Heart left ventricle (tissue), 16 donors: ENCODE measurements at regions not wholly inside any gene's neighbourhood (a gene's known extent, or its start where the extent isn't known, plus 50 kb on each side); places are given as distances from the start of the nearest gene placed in this dataset.

Experiments used
- ATAC-seq, 4 donors: fragments of 200-7000 bp; cut with Tn5 transposase; one replicate each; pipeline ENCODE4 v1.9.1; 2020 to 2022; ENCODE audit warnings: moderate library complexity in 4 of 4, mild to moderate bottlenecking in 3 of 4, moderate number of reproducible peaks in 1 of 4
- DNase-seq, 5 donors: peaks; one replicate each; pipeline ENCODE4 v3.0.0-alpha.2; 2020
- H3K27ac ChIP-seq, 12 donors: fragments of 200-600 bp; sonication (generic) in 4 of 12; one replicate each; pipeline versions ENCODE4 v1.5.0 to v1.8.0; 2016 to 2022; ENCODE audit warnings: mild to moderate bottlenecking in 2 of 12
- H3K27me3 ChIP-seq, 9 donors: fragments of 200-600 bp; sonication (generic) in 2 of 9; one replicate each; pipeline versions ENCODE4 v1.5.1 to v1.8.0; 2016 to 2022; ENCODE audit warnings: mild to moderate bottlenecking in 3 of 9
- H3K36me3 ChIP-seq, 9 donors: fragments of 200-600 bp; sonication (generic) in 2 of 9; one replicate each; pipeline versions ENCODE4 v1.5.0 to v1.8.0; 2018 to 2022; ENCODE audit warnings: mild to moderate bottlenecking in 2 of 9
- H3K4me1 ChIP-seq, 12 donors: fragments of 200-600 bp; sonication (generic) in 4 of 12; one replicate each; pipeline versions ENCODE4 v1.5.0 to v1.8.0; 2016 to 2022; ENCODE audit warnings: mild to moderate bottlenecking in 3 of 12
- H3K4me3 ChIP-seq, 12 donors: fragments of 200-600 bp; sonication (generic) in 4 of 12; one replicate each; pipeline versions ENCODE4 v1.5.0 to v1.8.0; 2017 to 2022; ENCODE audit warnings: mild to moderate bottlenecking in 9 of 12, moderate library complexity in 4 of 12
- H3K9me3 ChIP-seq, 12 donors: fragments of 200-600 bp; sonication (generic) in 4 of 12; one replicate each; pipeline versions ENCODE4 v1.5.0 to v1.8.0; 2016 to 2022; ENCODE audit warnings: mild to moderate bottlenecking in 1 of 12
- CTCF ChIP-seq, 12 donors: fragments of 200-600 bp; sonication (generic) in 4 of 12; IDR thresholded peaks; one replicate each; pipeline versions ENCODE4 v1.5.0 to v1.8.0; 2018 to 2022; ENCODE audit warnings: antibody characterized with exemption in 12 of 12, mild to moderate bottlenecking in 5 of 12
- POLR2A ChIP-seq, 2 donors: fragments of 450-650 bp; IDR thresholded peaks; one replicate each; pipeline ENCODE4 v1.6.1; 2017; ENCODE audit warnings: antibody characterized with exemption in 2 of 2, mild to moderate bottlenecking in 2 of 2, moderate library complexity in 2 of 2
- WGBS, 4 donors: extraction: QIAGEN DNeasy Blood & Tissue Kit in 2 of 4; methylation state at CpG; one replicate each; pipeline versions ENCODE4 v1.1.5 to v1.1.7; 2013 to 2018; 5-methylcytosine and 5-hydroxymethylcytosine counted together
- intact Hi-C, 10 donors: fragments of 100-400 bp; cut with DNase I; formaldehyde crosslinking; loops; one replicate each; pipeline versions ENCODE4 v1.11.1 to v1.14.2; 2022
- donor health status: ischemic (EF 13 %, LVEDD 7.1; RV severe dilation, severe dysfunction).
- donor health status: healthy with polysubstance abuse.
- donor health status: DM: no; HTN: yes; CAD: no.
- donor health status: DM: no; HTN: no; CAD: no.
- donor health status: ischemic (EF 25% LVEDD 6.9; RV normal size, moderate dysfunction).
- donor health status: ischemic (EF 25% LVEDD 5.7; RV mildly dilated, moderate dysfunction).
- donor health status: healthy.
- donor health status: DM: yes; HTN: yes; CAD: no.
- donor health status: ischemic (EF 35%, LVEDD 5.7; RV mildly dilated, moderate dysfunction).
- donor health status: nonischemic (EF 11% LVEDD 7.7; RV severe dilation, severe dysfunction).
- donor health status: DM: yes; HTN: yes; CAD: no.
- donor health status: PGD.
- donor health status: ischemic (EF 29% LVEDD 5.4; RV normal size, mild dysfunction).
- donor health status: nonischemic (EF 23%, LVEDD 6.1; RV moderate dilation, normal function).

GRCh38 chr14:98077176-98077575 is 1194.8 kb downstream of the BCL11B start:
- no peak for ATAC-seq
- TF ChIP-seq POLR2A (IDR thresholded peaks at IDR 0.05) (no peak), CTCF (IDR thresholded peaks at IDR 0.05) (no peak)
- Histone ChIP-seq H3K27ac (no peak overlapping the region), H3K4me3 (no peak overlapping the region), H3K4me1 (no peaks in the 10 kb centered on the region), H3K27me3 (no peaks in the 10 kb centered on the region), H3K36me3 (no peaks in the 10 kb centered on the region), H3K9me3 (no peaks in the 10 kb centered on the region)
- 52 to 73% (median 66%) methylated on average over 3 of the region's 3 CpGs for WGBS, 4 donors
- DNase-seq = no peak
- intact Hi-C loops = no loop called here

DNA sequence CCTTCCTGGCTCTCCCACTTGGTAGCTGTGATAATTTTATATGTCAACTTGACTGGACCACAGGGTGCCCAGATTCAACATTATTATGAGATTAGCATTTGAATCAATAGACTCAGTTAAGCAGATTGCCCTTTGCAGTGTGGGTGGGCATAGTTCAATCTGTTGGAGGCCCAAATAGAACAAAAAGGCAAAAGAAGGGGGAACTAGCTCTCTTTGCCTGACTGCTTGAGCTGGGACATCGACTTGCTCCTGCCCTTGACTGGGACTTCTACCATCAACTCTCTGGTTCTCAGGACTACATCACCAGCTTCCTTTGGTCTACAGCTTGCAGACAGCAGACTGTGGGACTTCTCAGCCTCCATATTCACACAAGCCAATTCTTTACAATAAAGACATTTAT is 1189.2 kb downstream of the BCL11B start:
- Histone ChIP-seq H3K36me3 (no peaks in the 10 kb centered on the region), H3K9me3 (no peaks in the 10 kb centered on the region), H3K27ac (no peak overlapping the region), H3K4me3 (no peak overlapping the region), H3K27me3 (peaks cover 0 to 4% (median 0%) of the 10 kb centered on the region in 9 donors), H3K4me1 (no peaks in the 10 kb centered on the region)
- intact Hi-C loops = no loop called here
- ATAC-seq (no peak), DNase-seq (no peak)
- WGBS, 4 donors = 44 to 74% (median 62%) methylated on average over 1 of the region's 1 CpG
- TF ChIP-seq CTCF (IDR thresholded peaks at IDR 0.05) (no peak), POLR2A (IDR thresholded peaks at IDR 0.05) (no peak)

DNA sequence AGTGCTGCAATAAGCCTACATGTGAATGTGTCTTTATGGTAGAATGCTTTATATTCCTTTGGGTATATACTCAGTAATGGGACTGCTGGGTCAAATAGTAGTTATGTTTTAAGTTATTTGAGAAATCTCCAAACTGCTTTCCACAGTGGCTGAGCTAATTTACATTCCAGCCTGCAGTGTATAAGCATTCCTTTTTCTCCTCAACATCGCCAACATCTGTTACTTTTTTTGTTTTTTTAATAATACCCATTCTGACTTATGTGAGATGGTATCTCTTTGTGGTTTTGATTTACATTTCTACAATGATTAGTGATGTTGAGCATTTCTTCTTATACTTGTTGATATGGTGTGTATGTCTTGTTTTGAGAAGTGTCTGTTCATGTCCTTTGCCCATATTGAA is 1186.2 kb downstream of the BCL11B start:
- H3K4me1 ChIP-seq = no peaks in the 10 kb centered on the region
- H3K9me3 ChIP-seq = no peaks in the 10 kb centered on the region
- no peak overlapping the region for H3K4me3 ChIP-seq
- ATAC-seq = no peak
- no peaks in the 10 kb centered on the region for H3K36me3 ChIP-seq
- H3K27ac ChIP-seq = no peak overlapping the region
- WGBS, 4 donors = 86 to 92% (median 91%) methylated on average over 1 of the region's 1 CpG
- H3K27me3 ChIP-seq = peaks cover 0 to 4% (median 0%) of the 10 kb centered on the region in 9 donors
- intact Hi-C loops = no loop called here
- DNase-seq = no peak
- no peak for TF ChIP-seq POLR2A (IDR thresholded peaks at IDR 0.05)
- TF ChIP-seq CTCF (IDR thresholded peaks at IDR 0.05) = no peak

- H3K9me3 ChIP-seq = peaks cover 0 to 2% (median 0%) of the 10 kb centered on the region in 12 donors
- intact Hi-C loops = no loop called here
Observed at GRCh38 chr14:98093111-98093510, 1178.9 kb downstream of the BCL11B start.

More at GRCh38 chr14:98093111-98093510, 1178.9 kb downstream of the BCL11B start:
- DNase-seq = no peak
- Histone ChIP-seq H3K27ac (no peak overlapping the region), H3K27me3 (peaks cover 0 to 4% (median 0%) of the 10 kb centered on the region in 9 donors), H3K4me3 (no peak overlapping the region), H3K4me1 (no peaks in the 10 kb centered on the region), H3K36me3 (no peaks in the 10 kb centered on the region)
- TF ChIP-seq POLR2A (IDR thresholded peaks at IDR 0.05) (no peak), CTCF (IDR thresholded peaks at IDR 0.05) (no peak)
- 65 to 86% (median 66%) methylated on average over 2 of the region's 2 CpGs for WGBS, 4 donors
- ATAC-seq = no peak
